ENCODE measurements at regions not wholly inside any gene's neighbourhood (a gene's known extent, or its start where the extent isn't known, plus 50 kb on each side); places are given as distances from the start of the nearest gene placed in this dataset.
"Not testable (repeated sequence)": the region's sequence is repeated elsewhere in the genome, so short reads cannot be mapped to it uniquely, and the experiment has no call there.

DNA sequence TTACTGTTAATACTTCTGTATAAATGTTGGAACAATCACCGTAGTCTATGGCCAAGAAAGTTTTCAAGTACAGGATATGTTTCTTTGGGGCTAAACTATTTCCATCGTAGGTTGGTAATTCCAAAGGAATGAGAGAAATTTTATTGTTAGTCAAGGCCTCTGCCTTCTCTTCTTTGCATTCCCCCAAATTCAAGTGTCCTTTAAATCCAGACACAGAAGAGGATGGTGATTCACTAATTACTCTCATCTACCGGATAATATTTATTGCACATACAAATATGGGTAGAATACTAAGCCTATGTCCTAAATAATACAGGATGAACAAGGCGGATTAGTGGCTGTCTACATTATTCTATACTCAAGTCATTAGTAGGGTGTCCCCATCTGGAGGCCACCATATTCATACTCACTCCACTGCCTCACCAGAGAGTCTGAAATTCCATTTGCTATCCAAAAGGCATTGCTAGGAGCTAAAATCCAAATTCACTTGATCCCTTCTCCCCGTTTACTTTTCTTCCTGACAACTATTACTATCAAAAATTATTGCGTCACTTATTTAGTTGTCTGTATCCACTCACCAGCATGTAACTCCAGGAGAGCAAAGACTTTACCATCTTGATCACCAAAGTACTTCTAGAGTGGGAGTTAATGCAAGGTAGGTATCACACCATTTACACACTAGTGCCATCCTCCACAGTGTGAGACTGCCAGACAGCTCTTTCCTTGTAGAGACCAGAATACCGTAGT lies 82.4 kb upstream of the SGCG start:
- TF ChIP-seq POLR2A (IDR thresholded peaks at IDR 0.05; ENCODE audit: extremely low read depth, insufficient read length) (no peak), MAX (IDR thresholded peaks at IDR 0.05; ENCODE audit: low read depth, low read length) (no peak), MYC (IDR thresholded peaks at IDR 0.05; ENCODE audit: low read depth, low read length) (no peak)
- DNase-seq (ENCODE audit: low read depth): no peak
- H3K4me3 ChIP-seq (ENCODE audit: low read depth, low read length): no peak overlapping the region

DNA sequence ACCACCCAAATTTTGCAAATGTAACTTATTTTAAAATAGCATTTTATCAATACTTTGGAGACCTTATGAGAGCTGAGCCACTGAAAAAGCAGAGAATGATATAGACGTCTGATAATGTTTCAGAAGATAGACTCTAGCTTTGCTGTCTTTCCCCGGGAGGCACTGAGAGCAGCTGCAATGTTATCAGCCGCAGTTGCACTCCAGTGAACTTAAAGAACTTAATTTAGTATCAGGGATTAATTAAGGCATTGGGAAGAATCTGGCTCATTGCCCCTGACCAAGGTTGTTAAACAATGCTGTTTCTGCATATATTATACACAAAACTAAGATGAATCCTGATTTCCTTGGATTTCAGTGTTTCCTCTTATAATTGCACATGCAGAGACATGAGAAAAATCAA lies 75.7 kb upstream of the SGCG start:
- DNase-seq (ENCODE audit: low read depth): no peak
- no peak for TF ChIP-seq MYC (IDR thresholded peaks at IDR 0.05; ENCODE audit: low read depth, low read length)
- TF ChIP-seq, protein P1, sequence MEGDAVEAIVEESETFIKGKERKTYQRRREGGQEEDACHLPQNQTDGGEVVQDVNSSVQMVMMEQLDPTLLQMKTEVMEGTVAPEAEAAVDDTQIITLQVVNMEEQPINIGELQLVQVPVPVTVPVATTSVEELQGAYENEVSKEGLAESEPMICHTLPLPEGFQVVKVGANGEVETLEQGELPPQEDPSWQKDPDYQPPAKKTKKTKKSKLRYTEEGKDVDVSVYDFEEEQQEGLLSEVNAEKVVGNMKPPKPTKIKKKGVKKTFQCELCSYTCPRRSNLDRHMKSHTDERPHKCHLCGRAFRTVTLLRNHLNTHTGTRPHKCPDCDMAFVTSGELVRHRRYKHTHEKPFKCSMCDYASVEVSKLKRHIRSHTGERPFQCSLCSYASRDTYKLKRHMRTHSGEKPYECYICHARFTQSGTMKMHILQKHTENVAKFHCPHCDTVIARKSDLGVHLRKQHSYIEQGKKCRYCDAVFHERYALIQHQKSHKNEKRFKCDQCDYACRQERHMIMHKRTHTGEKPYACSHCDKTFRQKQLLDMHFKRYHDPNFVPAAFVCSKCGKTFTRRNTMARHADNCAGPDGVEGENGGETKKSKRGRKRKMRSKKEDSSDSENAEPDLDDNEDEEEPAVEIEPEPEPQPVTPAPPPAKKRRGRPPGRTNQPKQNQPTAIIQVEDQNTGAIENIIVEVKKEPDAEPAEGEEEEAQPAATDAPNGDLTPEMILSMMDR (IDR thresholded peaks at IDR 0.05; ENCODE audit: low read depth, low read length): no peak
- no peak for TF ChIP-seq MAX (IDR thresholded peaks at IDR 0.05; ENCODE audit: low read depth, low read length)
- no peak for TF ChIP-seq POLR2A (IDR thresholded peaks at IDR 0.05; ENCODE audit: extremely low read depth, insufficient read length)
- H3K4me3 ChIP-seq (ENCODE audit: low read depth, low read length): no peak overlapping the region

GRCh38 chr13:23107665-23108064 lies 73.1 kb upstream of the SGCG start:
- H3K4me3 ChIP-seq (ENCODE audit: low read depth, low read length): no peak overlapping the region
- DNase-seq (ENCODE audit: low read depth): no peak
- no peak for TF ChIP-seq POLR2A (IDR thresholded peaks at IDR 0.05; ENCODE audit: extremely low read depth, insufficient read length)
- TF ChIP-seq, protein P1 (IDR thresholded peaks at IDR 0.05; ENCODE audit: low read depth, low read length): no peak
- no peak for TF ChIP-seq MAX (IDR thresholded peaks at IDR 0.05; ENCODE audit: low read depth, low read length)
- no peak for TF ChIP-seq MYC (IDR thresholded peaks at IDR 0.05; ENCODE audit: low read depth, low read length)

GRCh38 chr13:23119131-23119530 lies 61.6 kb upstream of the SGCG start:
- no peak for TF ChIP-seq MAX (IDR thresholded peaks at IDR 0.05; ENCODE audit: low read depth, low read length)
- TF ChIP-seq, protein P1 (IDR thresholded peaks at IDR 0.05; ENCODE audit: low read depth, low read length): no peak
- no peak for TF ChIP-seq MYC (IDR thresholded peaks at IDR 0.05; ENCODE audit: low read depth, low read length)
- no peak for TF ChIP-seq POLR2A (IDR thresholded peaks at IDR 0.05; ENCODE audit: extremely low read depth, insufficient read length)
- no peak for DNase-seq (ENCODE audit: low read depth)
- no peak overlapping the region for H3K4me3 ChIP-seq (ENCODE audit: low read depth, low read length)

DNA sequence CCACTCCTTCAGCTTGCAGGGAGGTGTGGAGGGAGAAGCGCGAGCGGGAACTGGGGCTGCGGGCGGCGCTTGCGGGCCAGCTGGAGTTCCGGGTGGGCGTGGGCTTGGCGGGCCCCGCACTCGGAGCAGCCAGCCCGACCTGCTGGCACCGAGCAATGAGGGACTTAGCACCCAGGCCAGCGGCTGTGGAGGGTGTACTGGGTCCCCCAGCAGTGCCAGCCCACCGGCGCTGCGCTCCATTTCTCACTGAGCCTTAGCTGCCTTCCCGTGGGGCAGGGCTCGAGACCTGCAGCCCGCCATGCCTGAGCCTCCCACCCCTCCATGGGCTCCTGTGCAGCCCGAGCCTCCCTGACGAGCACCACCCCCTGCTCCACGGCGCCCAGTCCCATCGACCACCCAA lies 53.2 kb upstream of the SGCG start:
- not testable (repeated sequence) for H3K4me3 ChIP-seq (ENCODE audit: low read depth, low read length); DNase-seq (ENCODE audit: low read depth)

DNA sequence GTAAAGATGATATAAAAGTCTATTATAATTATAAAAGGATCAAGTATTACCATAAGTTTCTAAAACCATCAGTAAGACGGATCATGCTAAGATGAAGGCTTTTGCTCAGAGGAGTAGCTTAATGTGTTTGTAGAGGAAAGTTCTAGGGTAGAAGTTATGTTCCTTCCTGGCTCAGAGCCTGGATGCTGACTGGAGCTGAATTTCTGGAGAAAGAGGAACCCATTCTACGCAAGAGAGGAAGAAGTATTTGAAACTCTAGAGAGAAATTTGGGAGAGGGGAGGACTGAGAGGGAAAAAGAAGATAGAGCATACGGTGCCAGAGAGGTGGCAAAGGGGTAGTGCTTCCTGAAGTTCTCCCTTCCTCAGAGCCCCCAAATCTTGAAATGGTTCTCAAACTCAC lies 51.4 kb upstream of the SGCG start:
- DNase-seq (ENCODE audit: low read depth): no peak
- TF ChIP-seq MYC (IDR thresholded peaks at IDR 0.05; ENCODE audit: low read depth, low read length) (no peak), POLR2A (IDR thresholded peaks at IDR 0.05; ENCODE audit: extremely low read depth, insufficient read length) (no peak), MAX (IDR thresholded peaks at IDR 0.05; ENCODE audit: low read depth, low read length) (no peak)
- TF ChIP-seq, protein P1 (IDR thresholded peaks at IDR 0.05; ENCODE audit: low read depth, low read length): no peak
- no peak overlapping the region for H3K4me3 ChIP-seq (ENCODE audit: low read depth, low read length)
